Raji (cell line): ENCODE measurements at regions not wholly inside any gene's neighbourhood (a gene's known extent, or its start where the extent isn't known, plus 50 kb on each side); places are given as distances from the start of the nearest gene placed in this dataset.

ENCODE experiments used
- POLR2A ChIP-seq: IDR thresholded peaks from 2 replicates; pipeline ENCODE4 v1.6.1; 2011; ENCODE audit warnings: low read depth, low read length, control low read depth; ENCODE audit not compliant: insufficient read depth

GRCh38 chr15:39195961-39196486 lies 384.9 kb upstream of the THBS1 start:
- TF ChIP-seq POLR2A: no peak

GRCh38 chr15:39198044-39199000 lies 382.6 kb upstream of the THBS1 start:
- no peak for TF ChIP-seq POLR2A

GRCh38 chr15:39199076-39199475 lies 381.8 kb upstream of the THBS1 start:
- no peak for TF ChIP-seq POLR2A

GRCh38 chr15:39200586-39200985 lies 380.3 kb upstream of the THBS1 start:
- no peak for TF ChIP-seq POLR2A

- TF ChIP-seq POLR2A: no peak
These were observed 378.2 kb upstream of the THBS1 start for GRCh38 chr15:39202641-39203040.

- TF ChIP-seq POLR2A: no peak
These were observed 376.8 kb upstream of the THBS1 start for GRCh38 chr15:39204031-39204430.

GRCh38 chr15:39205081-39205480 lies 375.8 kb upstream of the THBS1 start:
- no peak for TF ChIP-seq POLR2A

GRCh38 chr15:39205506-39206371 lies 375.1 kb upstream of the THBS1 start:
- TF ChIP-seq POLR2A: no peak

- no peak for TF ChIP-seq POLR2A
These were observed 373.3 kb upstream of the THBS1 start for GRCh38 chr15:39207532-39208115.

- TF ChIP-seq POLR2A: no peak
These were observed 372.7 kb upstream of the THBS1 start for GRCh38 chr15:39208187-39208586.

- no peak for TF ChIP-seq POLR2A
These were observed 371.2 kb upstream of the THBS1 start for GRCh38 chr15:39209548-39210211.

GRCh38 chr15:39211108-39211979 lies 369.5 kb upstream of the THBS1 start:
- TF ChIP-seq POLR2A: no peak

- no peak for TF ChIP-seq POLR2A
These were observed 367.5 kb upstream of the THBS1 start for GRCh38 chr15:39213385-39213840.

GRCh38 chr15:39215015-39215414 lies 365.9 kb upstream of the THBS1 start:
- no peak for TF ChIP-seq POLR2A
